CD4-positive, alpha-beta T cell (primary cell): ENCODE measurements at regions not wholly inside any gene's neighbourhood (a gene's known extent, or its start where the extent isn't known, plus 50 kb on each side); places are given as distances from the start of the nearest gene placed in this dataset.

Source experiments
- ATAC-seq: fragments of 200-7000 bp; cut with Tn5 transposase; one replicate; pipeline ENCODE4 v1.10.0; 2022; ENCODE audit warnings: mild to moderate bottlenecking; ENCODE audit not compliant: poor library complexity
- CTCF ChIA-PET: fragments of 350-600 bp; sonication (Branson Sonifier 250); formaldehyde crosslinking; loops from one replicate; lab custom pipeline; 2021; ENCODE audit warnings: antibody characterized with exemption, inconsistent platforms; lab: Charles Lee
- POLR2A ChIA-PET: fragments of 350-600 bp; sonication (Branson Sonifier 250); formaldehyde crosslinking; loops from one replicate; lab custom pipeline; 2021; ENCODE audit warnings: antibody characterized with exemption, inconsistent platforms; lab: Charles Lee
- DNase-seq, 14 experiments: peaks; one replicate each; pipeline ENCODE4 v3.0.0-alpha.2; 2013 to 2020; ENCODE audit warnings: mixed read lengths in 2 of 14
- H3K27ac ChIP-seq, 2 donors: one replicate each; pipeline versions ENCODE4 v1.5.1 to v1.7.0; 2013; ENCODE audit warnings: low read length in 2 of 2, low read depth in 1 of 2, mild to moderate bottlenecking in 1 of 2
- H3K27me3 ChIP-seq, 2 experiments: 1 replicate in 1 of 2; 2 replicates in 1 of 2; pipeline versions ENCODE4 v1.6.1 to v1.7.0; 2013; ENCODE audit warnings: low read length in 2 of 2, control low read depth in 1 of 2, mild to moderate bottlenecking in 1 of 2, moderate library complexity in 1 of 2; ENCODE audit not compliant: insufficient read depth in 2 of 2, control insufficient read depth in 1 of 2
- H3K36me3 ChIP-seq: one replicate; pipeline ENCODE4 v1.6.1; 2013; ENCODE audit warnings: low read length, control low read depth; ENCODE audit not compliant: insufficient read depth
- H3K4me1 ChIP-seq: one replicate; pipeline ENCODE4 v1.6.1; 2013; ENCODE audit warnings: low read length, control low read depth; ENCODE audit not compliant: insufficient read depth
- H3K4me3 ChIP-seq: one replicate; pipeline ENCODE4 v1.5.1; 2013; ENCODE audit warnings: mild to moderate bottlenecking, low read length, moderate library complexity
- H3K9me3 ChIP-seq, 2 experiments: 1 replicate in 1 of 2; 2 replicates in 1 of 2; pipeline versions ENCODE4 v1.6.1 to v1.7.0; 2013; ENCODE audit warnings: low read length in 2 of 2, mild to moderate bottlenecking in 2 of 2, control low read depth in 1 of 2, moderate library complexity in 1 of 2; ENCODE audit not compliant: control insufficient read depth in 1 of 2, insufficient read depth in 1 of 2
- H3K27ac Mint-ChIP-seq: one replicate; pipeline ENCODE4 v1.8.0; 2020; ENCODE audit warnings: mixed read lengths
- H3K27me3 Mint-ChIP-seq: one replicate; pipeline ENCODE4 v1.8.0; 2021; ENCODE audit warnings: mixed read lengths
- H3K36me3 Mint-ChIP-seq: one replicate; pipeline ENCODE4 v1.8.0; 2021; ENCODE audit warnings: low read depth, mixed read lengths
- H3K4me1 Mint-ChIP-seq: one replicate; pipeline ENCODE4 v1.8.0; 2021; ENCODE audit warnings: low read depth, mixed read lengths
- H3K4me3 Mint-ChIP-seq: one replicate; pipeline ENCODE4 v1.8.0; 2020; ENCODE audit warnings: mild to moderate bottlenecking, mixed read lengths
- H3K9me3 Mint-ChIP-seq: one replicate; pipeline ENCODE4 v1.8.0; 2020; ENCODE audit warnings: mixed read lengths
- intact Hi-C, 2 experiments: fragments of 100-400 bp; cut with DNase I in 1 of 2; cut with micrococcal nuclease in 1 of 2; formaldehyde crosslinking; loops; one replicate each; pipeline versions ENCODE4 v1.15.1 to v1.9.0; 2023 to 2025; cut with DNase I, micrococcal nuclease
- TF ChIP-seq, protein P1 (sequence below): fragments of 200-600 bp; IDR thresholded peaks from one replicate; pipeline ENCODE4 v1.8.0; 2022; ENCODE audit warnings: antibody characterized with exemption, mild to moderate bottlenecking

DNA sequence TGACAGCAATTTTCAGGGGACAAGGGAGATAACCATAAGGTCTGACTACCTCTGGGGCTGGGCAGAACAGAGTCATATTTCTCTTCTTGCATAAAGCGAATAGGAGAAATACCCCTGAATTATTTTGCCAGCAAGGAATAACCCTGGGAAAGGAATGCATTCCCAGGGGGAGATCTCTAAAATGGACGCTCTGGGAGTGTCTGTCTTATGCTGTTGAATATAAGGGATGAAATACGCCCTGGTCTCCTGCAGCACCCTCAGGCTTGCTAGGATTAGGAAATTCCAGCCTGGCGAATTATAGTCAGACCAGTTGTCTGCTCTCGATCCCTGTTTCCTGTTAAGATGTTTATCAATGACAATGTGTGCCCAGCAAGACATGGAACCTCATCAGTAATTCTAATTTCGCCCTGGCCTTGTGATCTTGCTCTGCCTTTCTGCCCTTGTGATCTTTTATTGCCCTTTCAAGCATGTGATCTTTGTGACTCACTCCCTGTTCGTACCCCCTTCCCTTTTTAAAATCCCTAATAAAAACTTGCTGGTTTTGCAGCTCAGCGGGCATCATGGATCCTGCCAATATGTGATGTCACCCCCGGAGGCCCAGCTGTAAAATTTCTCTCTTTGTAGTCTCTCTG lies 221.6 kb upstream of the HS3ST5 start:
- H3K9me3 ChIP-seq = peaks cover 0 to 8% of the 10 kb centered on the region in 2 experiments

GRCh38 chr6:114559419-114559818 lies 216.6 kb upstream of the HS3ST5 start:
- H3K36me3 Mint-ChIP-seq = no peaks in the 10 kb centered on the region
- ChIA-PET POLR2A (no interaction called here), CTCF (no interaction called here)
- TF ChIP-seq, protein P1, sequence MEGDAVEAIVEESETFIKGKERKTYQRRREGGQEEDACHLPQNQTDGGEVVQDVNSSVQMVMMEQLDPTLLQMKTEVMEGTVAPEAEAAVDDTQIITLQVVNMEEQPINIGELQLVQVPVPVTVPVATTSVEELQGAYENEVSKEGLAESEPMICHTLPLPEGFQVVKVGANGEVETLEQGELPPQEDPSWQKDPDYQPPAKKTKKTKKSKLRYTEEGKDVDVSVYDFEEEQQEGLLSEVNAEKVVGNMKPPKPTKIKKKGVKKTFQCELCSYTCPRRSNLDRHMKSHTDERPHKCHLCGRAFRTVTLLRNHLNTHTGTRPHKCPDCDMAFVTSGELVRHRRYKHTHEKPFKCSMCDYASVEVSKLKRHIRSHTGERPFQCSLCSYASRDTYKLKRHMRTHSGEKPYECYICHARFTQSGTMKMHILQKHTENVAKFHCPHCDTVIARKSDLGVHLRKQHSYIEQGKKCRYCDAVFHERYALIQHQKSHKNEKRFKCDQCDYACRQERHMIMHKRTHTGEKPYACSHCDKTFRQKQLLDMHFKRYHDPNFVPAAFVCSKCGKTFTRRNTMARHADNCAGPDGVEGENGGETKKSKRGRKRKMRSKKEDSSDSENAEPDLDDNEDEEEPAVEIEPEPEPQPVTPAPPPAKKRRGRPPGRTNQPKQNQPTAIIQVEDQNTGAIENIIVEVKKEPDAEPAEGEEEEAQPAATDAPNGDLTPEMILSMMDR = no peak
- Histone ChIP-seq H3K36me3 (no peaks in the 10 kb centered on the region), H3K9me3 (peaks cover 0 to 4% of the 10 kb centered on the region in 2 experiments), H3K27ac (no peak overlapping the region), H3K27me3 (no peaks in the 10 kb centered on the region), H3K4me3 (no peak overlapping the region), H3K4me1 (no peaks in the 10 kb centered on the region)
- DNase-seq (no peak), ATAC-seq (no peak)
- H3K4me1 Mint-ChIP-seq = no peaks in the 10 kb centered on the region
- no peaks in the 10 kb centered on the region for H3K27me3 Mint-ChIP-seq
- intact Hi-C loops = no loop called here
- H3K9me3 Mint-ChIP-seq = peaks cover 12% of the 10 kb centered on the region
- no peak overlapping the region for H3K27ac Mint-ChIP-seq
- no peak overlapping the region for H3K4me3 Mint-ChIP-seq

More for the DNA sequence above, 221.6 kb upstream of the HS3ST5 start:
- intact Hi-C loops = no loop called here
- Histone ChIP-seq H3K27ac (no peak overlapping the region), H3K36me3 (no peaks in the 10 kb centered on the region), H3K27me3 (no peaks in the 10 kb centered on the region), H3K4me3 (no peak overlapping the region), H3K4me1 (no peaks in the 10 kb centered on the region)
- CTCF ChIA-PET = no interaction called here
- Mint-ChIP-seq H3K27ac (no peak overlapping the region), H3K27me3 (no peaks in the 10 kb centered on the region), H3K4me3 (no peak overlapping the region), H3K4me1 (no peaks in the 10 kb centered on the region), H3K9me3 (peaks cover 15% of the 10 kb centered on the region), H3K36me3 (no peaks in the 10 kb centered on the region)
- DNase-seq (no peak), ATAC-seq (no peak)
- TF ChIP-seq, protein P1 = no peak
- POLR2A ChIA-PET = no interaction called here

GRCh38 chr6:114558153-114558552 lies 215.3 kb upstream of the HS3ST5 start:
- Histone ChIP-seq H3K9me3 (peaks cover 0 to 4% of the 10 kb centered on the region in 2 experiments), H3K36me3 (no peaks in the 10 kb centered on the region), H3K27me3 (no peaks in the 10 kb centered on the region), H3K27ac (no peak overlapping the region), H3K4me3 (no peak overlapping the region), H3K4me1 (no peaks in the 10 kb centered on the region)
- intact Hi-C loops = no loop called here
- Mint-ChIP-seq H3K4me1 (no peaks in the 10 kb centered on the region), H3K4me3 (no peak overlapping the region), H3K36me3 (no peaks in the 10 kb centered on the region), H3K9me3 (peaks cover 9% of the 10 kb centered on the region), H3K27ac (no peak overlapping the region), H3K27me3 (no peaks in the 10 kb centered on the region)
- ChIA-PET CTCF (no interaction called here), POLR2A (interaction anchor here (0.6 kb wide), 1 partner anchor 48 kb away, joined by 3 read pairs; no protein-coding TSS in a partner anchor)
- ATAC-seq (no peak), DNase-seq (no peak)
- TF ChIP-seq, protein P1 = no peak
